ENCODE measurements at regions not wholly inside any gene's neighbourhood (a gene's known extent, or its start where the extent isn't known, plus 50 kb on each side); places are given as distances from the start of the nearest gene placed in this dataset.

DNA sequence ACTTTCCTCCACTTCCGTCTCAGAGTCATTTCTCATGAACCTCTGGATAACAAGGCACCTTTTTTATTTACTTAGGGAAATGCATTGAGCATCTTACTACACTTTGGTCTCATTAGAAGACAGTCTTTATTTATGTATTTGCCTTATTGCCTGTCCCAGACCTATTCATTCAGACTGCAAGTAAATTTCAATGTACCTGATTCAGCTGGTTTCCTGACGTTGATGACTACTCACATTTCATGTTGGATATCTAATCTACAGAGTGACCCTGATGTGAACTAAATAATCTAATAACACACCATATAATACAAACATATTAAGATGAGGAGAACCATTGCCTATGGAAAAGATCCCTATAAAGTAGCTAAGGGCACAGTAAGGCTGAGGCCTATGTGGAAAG lies 267.7 kb downstream of the SLC6A15 start:
- no peaks in the 10 kb centered on the region for H3K36me3 ChIP-seq (ENCODE audit: control insufficient read depth in 2 of 4, insufficient read depth in 4 of 4, low read length in 3 of 4)
- TF ChIP-seq GABPA (IDR thresholded peaks at IDR 0.05; ENCODE audit: borderline replicate concordance, insufficient read depth, low read length) (no peak), POLR2A (IDR thresholded peaks at IDR 0.05; ENCODE audit: control extremely low read depth in 1 of 2, low read depth in 2 of 2, low read length in 2 of 2) (no peak), KDM4A (IDR thresholded peaks at IDR 0.05; ENCODE audit: low read depth, low read length, severe bottlenecking) (no peak)
- H3K79me1 ChIP-seq (ENCODE audit: low read depth, low read length) = no peaks in the 10 kb centered on the region
- ChIA-PET CTCF (ENCODE audit: partially characterized antibody) (interaction anchor here (1.2 kb wide), 1 partner anchor 11 kb away, joined by 3 read pairs; no protein-coding TSS in a partner anchor), POLR2A (ENCODE audit: partially characterized antibody) (no interaction called here)
- no peak overlapping the region for H2BK120ac ChIP-seq (replicated peaks; ENCODE audit: low read depth, low read length)
- no peak overlapping the region for H3K23ac ChIP-seq (ENCODE audit: insufficient read length)
- no peak overlapping the region for H2BK5ac ChIP-seq (ENCODE audit: low read depth, low read length)
- no peak for DNase-seq (ENCODE audit: low read depth in 1 of 2, low spot score in 2 of 2)
- no peaks in the 10 kb centered on the region for H3K23me2 ChIP-seq (ENCODE audit: low read depth, low read length)
- H2AK5ac ChIP-seq (ENCODE audit: low read depth, low read length) = no peak overlapping the region
- H4K91ac ChIP-seq (replicated peaks; ENCODE audit: insufficient read length, low read length) = no peak overlapping the region
- H3K14ac ChIP-seq (ENCODE audit: insufficient read length) = no peak overlapping the region
- H3K4me2 ChIP-seq (ENCODE audit: insufficient read depth in 1 of 2, low read depth in 2 of 2, low read length in 2 of 2) = no peak overlapping the region
- H3K18ac ChIP-seq (ENCODE audit: extremely low read depth, low read length) = no peak overlapping the region
- no peaks in the 10 kb centered on the region for H3K4me1 ChIP-seq (replicated peaks in 1 of 4; ENCODE audit: control insufficient read depth in 3 of 4, insufficient read depth in 4 of 4, low read length in 3 of 4)
- H3K27ac ChIP-seq (ENCODE audit: low read depth, low read length) = no peak overlapping the region
- no peaks in the 10 kb centered on the region for H3K79me2 ChIP-seq (ENCODE audit: control insufficient read depth in 1 of 2, insufficient read depth in 2 of 2, low read length in 2 of 2)
- no peaks in the 10 kb centered on the region for H3K27me3 ChIP-seq (replicated peaks in 1 of 4; ENCODE audit: control insufficient read depth in 3 of 4, extremely low read depth in 1 of 4, insufficient read depth in 3 of 4, low read length in 3 of 4)
- H4K8ac ChIP-seq (ENCODE audit: extremely low read depth, insufficient read depth, low read length) = no peak overlapping the region
- H2BK20ac ChIP-seq (ENCODE audit: low read length) = no peak overlapping the region
- H2BK15ac ChIP-seq (ENCODE audit: low read length) = no peak overlapping the region
- no peak overlapping the region for H3K9ac ChIP-seq (replicated peaks in 1 of 4; ENCODE audit: extremely low read depth in 1 of 4, low read depth in 3 of 4, low read length in 3 of 4)
- no peak overlapping the region for H2BK12ac ChIP-seq (ENCODE audit: low read depth, low read length)
- 93% methylated on average over 2 of the region's 2 CpGs; no CpG with 5 or more reads in 1 of the 2 experiments for WGBS, 2 experiments (ENCODE audit: extremely low coverage in 1 of 2, insufficient coverage in 1 of 2, insufficient read length in 1 of 2, insufficient replicate concordance in 2 of 2, low coverage in 1 of 2, low lambda C conversion rate in 2 of 2, missing lambda C conversion rate in 1 of 2)
- no peak overlapping the region for H3K4me3 ChIP-seq (ENCODE audit: extremely low read depth in 1 of 4, insufficient read depth in 2 of 4, low read depth in 3 of 4, low read length in 4 of 4)
- H2AFZ ChIP-seq (ENCODE audit: low read length) = no peak overlapping the region
- H4K20me1 ChIP-seq (replicated peaks in 1 of 2; ENCODE audit: control insufficient read depth in 1 of 2, insufficient read depth in 2 of 2, low read length in 2 of 2) = no peaks in the 10 kb centered on the region
- no peak overlapping the region for H3K4ac ChIP-seq (replicated peaks; ENCODE audit: insufficient read length, low read depth, low read length)
- no peak for FAIRE-seq
- no peak overlapping the region for H4K5ac ChIP-seq (ENCODE audit: insufficient read length, low read depth, low read length)
- no peaks in the 10 kb centered on the region for H3K9me3 ChIP-seq (ENCODE audit: insufficient read depth in 2 of 2, low read depth in 1 of 2, low read length in 1 of 2)
- no peak overlapping the region for H3K56ac ChIP-seq (replicated peaks; ENCODE audit: insufficient read length, low read depth, low read length)

Measured in H1 (cell line).